MM.1S (cell line): ENCODE measurements at regions not wholly inside any gene's neighbourhood (a gene's known extent, or its start where the extent isn't known, plus 50 kb on each side); places are given as distances from the start of the nearest gene placed in this dataset.

Experiments
- DNase-seq: peaks from one replicate; pipeline ENCODE4 v3.0.0-alpha.2; 2015
- H2AFZ ChIP-seq: fragments of 300-600 bp; sonication (generic); 2 replicates; pipeline ENCODE4 v1.6.0; 2016; ENCODE audit warnings: antibody characterized with exemption, low read length
- H3F3A ChIP-seq: fragments of 300-600 bp; sonication (generic); 2 replicates; pipeline ENCODE4 v1.6.1; 2016; ENCODE audit warnings: mild to moderate bottlenecking, antibody characterized with exemption, low read length, moderate library complexity, mixed read lengths; ENCODE audit not compliant: insufficient read depth
- H3K27ac ChIP-seq: fragments of 300-600 bp; sonication (generic); 2 replicates; pipeline ENCODE4 v1.5.1; 2016; ENCODE audit warnings: mild to moderate bottlenecking, low read length
- H3K27me3 ChIP-seq: fragments of 300-600 bp; sonication (generic); replicated peaks from 2 replicates; pipeline ENCODE4 v1.6.0; 2016; ENCODE audit warnings: low read length; ENCODE audit not compliant: insufficient read depth
- H3K36me3 ChIP-seq: fragments of 300-600 bp; sonication (generic); replicated peaks from 2 replicates; pipeline ENCODE4 v1.6.1; 2016; ENCODE audit warnings: mild to moderate bottlenecking, low read length, mixed read lengths; ENCODE audit not compliant: insufficient read depth
- H3K4me1 ChIP-seq: fragments of 300-600 bp; sonication (generic); 2 replicates; pipeline ENCODE4 v1.6.1; 2016; ENCODE audit warnings: low read length, mixed read lengths
- H3K4me2 ChIP-seq: fragments of 300-600 bp; sonication (generic); 2 replicates; pipeline ENCODE4 v1.6.0; 2016; ENCODE audit warnings: low read depth, low read length
- H3K4me3 ChIP-seq: fragments of 300-600 bp; sonication (generic); 2 replicates; pipeline ENCODE4 v1.5.1; 2016; ENCODE audit warnings: low read length, mixed read lengths
- H3K79me2 ChIP-seq: fragments of 300-600 bp; sonication (generic); 2 replicates; pipeline ENCODE4 v1.6.1; 2016; ENCODE audit warnings: mixed run types, low read length, mixed read lengths
- H3K9ac ChIP-seq: fragments of 300-600 bp; sonication (generic); 2 replicates; pipeline ENCODE4 v1.6.1; 2016; ENCODE audit warnings: low read length, mixed read lengths
- H3K9me2 ChIP-seq: fragments of 300-600 bp; sonication (generic); replicated peaks from 2 replicates; pipeline ENCODE4 v1.6.1; 2016; ENCODE audit warnings: mild to moderate bottlenecking, low read length, mixed read lengths; ENCODE audit not compliant: insufficient read depth
- H3K9me3 ChIP-seq: fragments of 300-600 bp; sonication (generic); replicated peaks from 2 replicates; pipeline ENCODE4 v1.6.1; 2016; ENCODE audit warnings: mild to moderate bottlenecking, low read length, mixed read lengths; ENCODE audit not compliant: insufficient read depth
- H4K20me1 ChIP-seq: fragments of 300-600 bp; sonication (generic); 2 replicates; pipeline ENCODE4 v1.6.1; 2016; ENCODE audit warnings: mild to moderate bottlenecking, low read length, moderate library complexity, mixed read lengths; ENCODE audit not compliant: insufficient read depth
- CTCF ChIP-seq: fragments of 300-600 bp; sonication (generic); IDR thresholded peaks from 2 replicates; pipeline ENCODE4 v1.5.1; 2016; ENCODE audit warnings: antibody characterized with exemption, low read length, mixed read lengths
- EZH2 ChIP-seq: fragments of 300-600 bp; sonication (generic); optimal IDR thresholded peaks from 2 replicates; pipeline ENCODE3; 2017; ENCODE audit warnings: low read depth, mild to moderate bottlenecking, antibody characterized with exemption, low read length, mixed read lengths
- EZH2phosphoT487 ChIP-seq: fragments of 300-600 bp; sonication (generic); IDR thresholded peaks from 2 replicates; pipeline ENCODE4 v1.6.1; 2018; ENCODE audit warnings: antibody characterized with exemption, low read length

GRCh38 chr21:27068811-27069210 lies 101.9 kb upstream of the ADAMTS5 start:
- H3K4me1 ChIP-seq: no peaks in the 10 kb centered on the region
- H3K9me2 ChIP-seq: no peaks in the 10 kb centered on the region
- H3K4me2 ChIP-seq: no peak overlapping the region
- no peaks in the 10 kb centered on the region for H3F3A ChIP-seq
- H4K20me1 ChIP-seq: no peaks in the 10 kb centered on the region
- DNase-seq: no peak
- H3K36me3 ChIP-seq: no peaks in the 10 kb centered on the region
- H3K4me3 ChIP-seq: no peak overlapping the region
- H3K27ac ChIP-seq: no peak overlapping the region
- H2AFZ ChIP-seq: no peak overlapping the region
- H3K9me3 ChIP-seq: no peaks in the 10 kb centered on the region
- no peak overlapping the region for H3K9ac ChIP-seq
- no peaks in the 10 kb centered on the region for H3K79me2 ChIP-seq
- H3K27me3 ChIP-seq: no peaks in the 10 kb centered on the region
- TF ChIP-seq EZH2 (no peak), EZH2phosphoT487 (no peak), CTCF (no peak)

DNA sequence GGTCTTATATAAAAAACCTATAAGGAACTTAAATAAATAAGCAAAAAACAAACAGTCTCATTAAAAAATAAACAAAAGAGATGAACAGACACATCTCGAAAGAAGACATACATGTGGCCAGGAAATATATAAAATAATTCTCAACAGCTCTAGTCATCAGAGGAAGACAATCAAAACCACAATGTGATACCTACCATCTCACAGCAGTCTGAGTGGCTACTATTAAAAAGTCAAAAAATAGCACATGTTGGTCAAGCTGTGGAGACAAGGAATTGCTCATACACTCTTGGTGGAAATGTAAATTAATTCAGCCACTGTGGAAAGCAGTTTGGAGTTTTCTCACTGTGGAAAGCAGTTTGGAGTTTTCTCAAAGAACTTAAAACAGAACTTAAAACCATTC lies 100.3 kb upstream of the ADAMTS5 start:
- H3K27ac ChIP-seq: no peak overlapping the region
- H3F3A ChIP-seq: no peaks in the 10 kb centered on the region
- H2AFZ ChIP-seq: no peak overlapping the region
- TF ChIP-seq EZH2phosphoT487: no peak
- no peak for TF ChIP-seq CTCF
- no peak for TF ChIP-seq EZH2
- no peak overlapping the region for H3K9ac ChIP-seq
- no peak overlapping the region for H3K4me2 ChIP-seq
- no peaks in the 10 kb centered on the region for H3K9me2 ChIP-seq
- no peaks in the 10 kb centered on the region for H3K9me3 ChIP-seq
- no peaks in the 10 kb centered on the region for H4K20me1 ChIP-seq
- no peaks in the 10 kb centered on the region for H3K4me1 ChIP-seq
- no peaks in the 10 kb centered on the region for H3K27me3 ChIP-seq
- no peaks in the 10 kb centered on the region for H3K79me2 ChIP-seq
- no peak overlapping the region for H3K4me3 ChIP-seq
- no peaks in the 10 kb centered on the region for H3K36me3 ChIP-seq
- no peak for DNase-seq

DNA sequence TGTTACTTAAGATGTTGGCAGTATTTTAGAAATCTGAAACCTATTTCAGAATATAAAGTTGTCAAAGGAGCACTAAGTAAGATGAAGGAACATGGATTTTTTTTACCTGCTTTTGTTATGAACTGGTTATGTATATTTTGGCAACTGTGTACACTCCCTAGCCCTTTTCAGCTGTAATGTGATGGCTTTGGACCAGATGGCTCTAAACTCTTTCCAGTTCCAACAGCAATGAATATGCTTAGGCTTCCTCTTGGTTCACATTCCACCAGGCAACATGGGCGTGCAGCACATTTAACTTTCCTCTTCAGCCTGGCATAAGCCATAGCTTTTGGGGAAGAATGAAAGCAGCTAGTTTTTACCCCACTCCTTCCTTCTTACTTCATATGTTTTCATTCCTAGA lies 95.6 kb upstream of the ADAMTS5 start:
- Histone ChIP-seq H2AFZ (no peak overlapping the region), H3K27me3 (no peaks in the 10 kb centered on the region), H3K36me3 (no peaks in the 10 kb centered on the region), H3K4me1 (no peaks in the 10 kb centered on the region), H3F3A (no peaks in the 10 kb centered on the region), H3K9ac (no peak overlapping the region), H4K20me1 (no peaks in the 10 kb centered on the region), H3K4me2 (no peak overlapping the region), H3K79me2 (no peaks in the 10 kb centered on the region), H3K9me3 (no peaks in the 10 kb centered on the region), H3K4me3 (no peak overlapping the region), H3K9me2 (no peaks in the 10 kb centered on the region), H3K27ac (no peak overlapping the region)
- TF ChIP-seq EZH2phosphoT487 (no peak), EZH2 (no peak), CTCF (no peak)
- DNase-seq: no peak

GRCh38 chr21:27061770-27062169 lies 94.9 kb upstream of the ADAMTS5 start:
- Histone ChIP-seq H4K20me1 (no peaks in the 10 kb centered on the region), H3K9me3 (no peaks in the 10 kb centered on the region), H3K36me3 (no peaks in the 10 kb centered on the region), H2AFZ (no peak overlapping the region), H3K4me1 (no peaks in the 10 kb centered on the region), H3K9me2 (no peaks in the 10 kb centered on the region), H3F3A (no peaks in the 10 kb centered on the region), H3K27me3 (no peaks in the 10 kb centered on the region), H3K4me2 (no peak overlapping the region), H3K27ac (no peak overlapping the region), H3K4me3 (no peak overlapping the region), H3K9ac (no peak overlapping the region), H3K79me2 (no peaks in the 10 kb centered on the region)
- TF ChIP-seq EZH2 (no peak), CTCF (no peak), EZH2phosphoT487 (no peak)
- DNase-seq: no peak
